Cardiac fibroblast (primary cell): ENCODE measurements at regions not wholly inside any gene's neighbourhood (a gene's known extent, or its start where the extent isn't known, plus 50 kb on each side); places are given as distances from the start of the nearest gene placed in this dataset.

Source experiments
- DNase-seq, 2 donors: peaks; one replicate each; pipeline versions ENCODE4 v3.0.0 to v3.0.0-alpha.2; 2010; ENCODE audit warnings: low read depth in 2 of 2
- H3K4me3 ChIP-seq, 2 donors: replicated peaks in 1 of 2; 1 replicate in 1 of 2; 2 replicates in 1 of 2; pipeline ENCODE4 v1.5.1; 2011; ENCODE audit warnings: low read depth in 2 of 2, low read length in 2 of 2, mild to moderate bottlenecking in 2 of 2, moderate library complexity in 1 of 2
- TF ChIP-seq, protein P1 (sequence below): IDR thresholded peaks from one replicate; pipeline ENCODE4 v1.5.1; 2011; ENCODE audit warnings: low read depth, mild to moderate bottlenecking, low read length, inconsistent platforms

DNA sequence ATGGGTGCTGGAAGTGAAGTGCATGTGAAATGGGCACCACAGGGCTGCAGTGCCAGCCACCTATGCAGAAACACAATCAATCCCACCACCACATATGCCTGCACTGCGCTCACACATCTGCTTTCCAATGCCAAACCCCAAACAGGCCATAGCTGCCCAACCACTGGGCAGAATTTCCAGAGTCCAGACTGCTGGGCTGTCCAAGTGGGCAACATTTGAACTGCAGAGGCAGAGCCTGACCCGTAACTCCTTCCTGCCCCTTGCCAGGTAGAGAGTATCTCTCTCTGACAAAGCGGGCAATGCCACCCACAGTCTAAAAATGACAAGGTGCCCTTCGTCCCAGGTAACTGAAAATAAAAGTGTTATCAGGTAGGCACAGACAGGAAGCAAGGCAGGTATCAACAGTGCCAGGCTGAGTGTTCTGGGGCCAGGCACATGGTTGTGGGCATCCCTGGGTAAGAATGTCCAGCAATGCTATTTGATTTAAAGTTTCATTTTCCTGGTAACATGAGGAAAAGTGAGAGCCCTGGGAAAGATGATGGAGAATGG is 79.5 kb downstream of the FOXA2 start:
- H3K4me3 ChIP-seq: no peak overlapping the region
- TF ChIP-seq, protein P1, sequence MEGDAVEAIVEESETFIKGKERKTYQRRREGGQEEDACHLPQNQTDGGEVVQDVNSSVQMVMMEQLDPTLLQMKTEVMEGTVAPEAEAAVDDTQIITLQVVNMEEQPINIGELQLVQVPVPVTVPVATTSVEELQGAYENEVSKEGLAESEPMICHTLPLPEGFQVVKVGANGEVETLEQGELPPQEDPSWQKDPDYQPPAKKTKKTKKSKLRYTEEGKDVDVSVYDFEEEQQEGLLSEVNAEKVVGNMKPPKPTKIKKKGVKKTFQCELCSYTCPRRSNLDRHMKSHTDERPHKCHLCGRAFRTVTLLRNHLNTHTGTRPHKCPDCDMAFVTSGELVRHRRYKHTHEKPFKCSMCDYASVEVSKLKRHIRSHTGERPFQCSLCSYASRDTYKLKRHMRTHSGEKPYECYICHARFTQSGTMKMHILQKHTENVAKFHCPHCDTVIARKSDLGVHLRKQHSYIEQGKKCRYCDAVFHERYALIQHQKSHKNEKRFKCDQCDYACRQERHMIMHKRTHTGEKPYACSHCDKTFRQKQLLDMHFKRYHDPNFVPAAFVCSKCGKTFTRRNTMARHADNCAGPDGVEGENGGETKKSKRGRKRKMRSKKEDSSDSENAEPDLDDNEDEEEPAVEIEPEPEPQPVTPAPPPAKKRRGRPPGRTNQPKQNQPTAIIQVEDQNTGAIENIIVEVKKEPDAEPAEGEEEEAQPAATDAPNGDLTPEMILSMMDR: no peak
- DNase-seq: no peak

DNA sequence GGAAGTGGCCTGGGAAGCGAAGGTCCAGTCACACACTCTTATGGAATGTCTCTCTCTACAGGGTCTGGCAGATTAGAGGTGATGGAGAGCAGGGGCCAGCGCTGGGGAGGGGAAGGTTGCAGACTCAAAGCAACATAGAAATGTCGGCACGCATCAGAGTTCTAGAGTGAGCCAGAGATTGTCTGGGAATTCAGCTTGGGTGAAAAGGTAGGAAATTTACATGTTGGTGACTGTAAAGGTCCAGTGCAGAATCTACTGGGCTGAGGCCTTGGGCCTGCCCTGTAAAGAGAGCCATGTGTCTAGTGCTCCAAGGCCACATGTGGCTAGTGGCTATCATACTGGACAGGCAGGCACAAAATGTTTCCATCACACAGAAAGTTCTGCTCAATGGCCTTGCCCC is 80.8 kb downstream of the FOXA2 start:
- DNase-seq: no peak
- TF ChIP-seq, protein P1: no peak
- no peak overlapping the region for H3K4me3 ChIP-seq

DNA sequence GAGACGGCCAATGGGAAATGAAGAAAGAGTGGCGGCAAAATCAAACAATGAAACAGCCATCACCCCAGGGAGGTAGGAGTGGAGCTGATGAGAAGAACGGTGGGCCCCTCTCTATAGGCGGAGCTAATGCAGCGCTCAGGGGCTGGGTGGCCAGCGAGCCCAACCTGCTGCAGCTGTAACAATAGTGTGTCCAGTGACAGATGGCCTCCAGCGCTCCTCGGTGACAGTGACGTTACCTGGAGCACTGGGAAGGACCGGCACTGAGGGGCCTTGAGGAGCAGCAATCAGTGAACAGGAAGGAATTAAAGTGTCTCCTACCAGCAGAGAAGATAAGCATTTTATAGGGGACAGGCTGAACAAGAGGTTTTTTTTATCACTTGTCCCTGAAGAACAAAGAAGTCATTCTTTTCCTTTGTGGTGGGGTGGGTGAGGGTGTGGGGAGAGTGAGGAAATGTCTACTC is 81.6 kb downstream of the FOXA2 start:
- no peak for DNase-seq
- H3K4me3 ChIP-seq: no peak overlapping the region
- TF ChIP-seq, protein P1: no peak

DNA sequence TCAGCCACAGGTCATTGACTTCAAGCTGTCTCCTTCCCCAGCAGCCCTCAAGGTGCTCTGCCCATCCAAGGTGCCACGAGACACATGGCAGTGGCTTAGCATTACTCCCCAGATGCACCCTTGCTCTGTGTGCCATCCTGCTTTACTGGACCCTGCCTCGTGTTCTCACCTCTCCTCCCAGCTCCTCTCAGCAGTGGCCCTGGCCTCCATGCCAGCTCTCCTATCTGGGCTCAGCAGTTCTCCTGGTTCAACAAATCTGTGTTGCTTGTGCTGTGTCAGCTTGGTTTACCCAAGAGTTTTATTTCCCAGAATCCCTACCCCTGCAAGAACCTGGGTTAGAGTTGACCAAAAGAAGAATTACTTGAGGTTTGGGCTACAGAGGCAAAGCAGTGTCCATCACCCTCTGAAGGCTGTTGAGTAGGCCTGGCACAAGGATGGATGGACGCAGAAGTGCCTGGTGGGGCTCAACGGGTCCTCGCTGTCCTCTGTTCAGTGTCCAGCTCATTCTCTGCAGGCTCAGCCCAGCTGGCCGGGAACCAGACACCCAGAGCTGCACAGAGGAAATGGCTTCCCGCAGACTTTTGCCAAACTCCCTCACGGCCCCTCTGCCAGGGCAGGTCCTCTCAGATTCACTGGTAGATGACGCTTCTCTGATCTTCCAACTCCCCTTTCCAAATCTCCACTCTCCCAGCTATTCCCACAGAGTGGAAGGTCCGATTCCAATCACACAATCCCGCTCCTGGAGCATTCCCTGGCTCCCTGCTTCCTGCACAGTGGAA is 82.6 kb downstream of the FOXA2 start:
- DNase-seq: no peak
- TF ChIP-seq, protein P1: no peak
- no peak overlapping the region for H3K4me3 ChIP-seq

DNA sequence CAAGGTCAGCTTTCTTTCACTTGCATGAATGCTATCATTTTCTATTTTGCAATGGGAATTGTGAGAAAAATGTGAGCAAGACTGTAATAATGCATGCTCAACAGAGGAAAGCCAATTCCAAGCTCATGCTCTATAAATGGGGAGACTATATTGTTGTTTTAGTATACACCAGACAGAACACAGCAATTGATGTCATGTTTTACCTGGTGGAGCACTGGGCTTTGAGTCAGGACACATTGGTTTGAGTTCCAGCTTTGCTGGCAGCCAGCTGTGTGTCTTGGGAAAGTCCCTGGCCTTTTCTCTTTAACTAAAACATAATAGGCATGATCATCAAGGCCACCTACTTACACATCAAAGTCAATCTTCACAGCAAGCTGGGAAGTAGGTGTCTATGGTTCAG is 83.3 kb downstream of the FOXA2 start:
- no peak overlapping the region for H3K4me3 ChIP-seq
- no peak for DNase-seq
- TF ChIP-seq, protein P1: no peak

DNA sequence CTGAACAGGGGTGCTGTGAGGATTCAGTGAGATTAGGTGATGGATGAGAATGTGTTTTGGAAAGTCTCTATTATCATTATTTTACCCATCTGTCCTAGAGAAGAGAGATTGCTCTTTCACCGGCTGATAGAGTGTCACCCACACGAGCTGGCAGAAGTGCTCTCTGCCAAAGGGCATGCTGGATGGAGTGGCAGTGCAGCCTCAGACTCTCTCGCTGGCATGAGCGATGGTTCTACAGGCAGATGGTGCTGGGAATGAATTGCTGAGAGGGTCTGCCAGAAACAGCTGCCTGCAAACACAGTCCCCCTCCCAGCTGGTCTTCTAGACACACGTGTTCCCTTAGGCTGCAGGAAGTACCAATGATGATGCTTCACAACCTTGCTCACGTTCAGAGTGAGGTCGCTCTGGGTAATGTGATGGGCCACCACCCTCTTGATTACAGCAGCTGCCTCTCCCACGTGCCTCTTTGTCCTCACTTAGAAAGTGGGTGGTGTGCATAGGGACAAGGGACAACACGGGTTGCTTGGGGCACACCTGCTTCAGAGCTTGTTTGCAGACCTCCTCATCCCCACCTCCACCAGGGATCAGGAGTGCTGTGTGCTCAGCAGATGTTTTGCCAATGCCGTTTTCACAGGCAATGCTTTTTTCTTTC is 84.7 kb downstream of the FOXA2 start:
- TF ChIP-seq, protein P1: no peak

More for the DNA sequence above, 84.7 kb downstream of the FOXA2 start:
- H3K4me3 ChIP-seq: no peak overlapping the region
- DNase-seq: no peak
